ENCODE measurements at regions not wholly inside any gene's neighbourhood (a gene's known extent, or its start where the extent isn't known, plus 50 kb on each side); places are given as distances from the start of the nearest gene placed in this dataset.
"Not testable (repeated sequence)": the region's sequence is repeated elsewhere in the genome, so short reads cannot be mapped to it uniquely, and the experiment has no call there.

GRCh38 chr9:41787270-41787669 is 342.0 kb downstream of the CNTNAP3B start:
- H3K27ac ChIP-seq (ENCODE audit: low read depth, low read length); CTCF ChIA-PET; POLR2A ChIA-PET; DNase-seq (ENCODE audit: low read depth, low spot score); H3K27me3 ChIP-seq (ENCODE audit: control insufficient read depth, insufficient read depth, low read length); H3K9me3 ChIP-seq (ENCODE audit: control insufficient read depth, insufficient read depth, low read length); H3K4me3 ChIP-seq (ENCODE audit: low read depth, low read length): not testable (repeated sequence)

GRCh38 chr9:41784006-41784405 is 345.2 kb downstream of the CNTNAP3B start:
- H3K4me3 ChIP-seq (ENCODE audit: low read depth, low read length); H3K9me3 ChIP-seq (ENCODE audit: control insufficient read depth, insufficient read depth, low read length); DNase-seq (ENCODE audit: low read depth, low spot score); CTCF ChIA-PET; POLR2A ChIA-PET; H3K27me3 ChIP-seq (ENCODE audit: control insufficient read depth, insufficient read depth, low read length); H3K27ac ChIP-seq (ENCODE audit: low read depth, low read length): not testable (repeated sequence)

- H3K27me3 ChIP-seq (ENCODE audit: control insufficient read depth, insufficient read depth, low read length); H3K4me3 ChIP-seq (ENCODE audit: low read depth, low read length); DNase-seq (ENCODE audit: low read depth, low spot score); H3K9me3 ChIP-seq (ENCODE audit: control insufficient read depth, insufficient read depth, low read length); POLR2A ChIA-PET; H3K27ac ChIP-seq (ENCODE audit: low read depth, low read length); CTCF ChIA-PET: not testable (repeated sequence)
Measured at GRCh38 chr9:41783070-41783810, 346.0 kb downstream of the CNTNAP3B start.

- H3K4me3 ChIP-seq (ENCODE audit: low read depth, low read length); DNase-seq (ENCODE audit: low read depth, low spot score); H3K27ac ChIP-seq (ENCODE audit: low read depth, low read length); POLR2A ChIA-PET; H3K27me3 ChIP-seq (ENCODE audit: control insufficient read depth, insufficient read depth, low read length); H3K9me3 ChIP-seq (ENCODE audit: control insufficient read depth, insufficient read depth, low read length); CTCF ChIA-PET: not testable (repeated sequence)
Measured at GRCh38 chr9:41781899-41782298, 347.3 kb downstream of the CNTNAP3B start.

GRCh38 chr9:41779897-41780406 is 349.3 kb downstream of the CNTNAP3B start:
- POLR2A ChIA-PET; H3K9me3 ChIP-seq (ENCODE audit: control insufficient read depth, insufficient read depth, low read length); H3K4me3 ChIP-seq (ENCODE audit: low read depth, low read length); H3K27ac ChIP-seq (ENCODE audit: low read depth, low read length); CTCF ChIA-PET; DNase-seq (ENCODE audit: low read depth, low spot score); H3K27me3 ChIP-seq (ENCODE audit: control insufficient read depth, insufficient read depth, low read length): not testable (repeated sequence)

GRCh38 chr9:41779192-41779591 is 350.0 kb downstream of the CNTNAP3B start:
- CTCF ChIA-PET; DNase-seq (ENCODE audit: low read depth, low spot score); H3K4me3 ChIP-seq (ENCODE audit: low read depth, low read length); H3K27me3 ChIP-seq (ENCODE audit: control insufficient read depth, insufficient read depth, low read length); H3K27ac ChIP-seq (ENCODE audit: low read depth, low read length); H3K9me3 ChIP-seq (ENCODE audit: control insufficient read depth, insufficient read depth, low read length); POLR2A ChIA-PET: not testable (repeated sequence)

- H3K27me3 ChIP-seq (ENCODE audit: control insufficient read depth, insufficient read depth, low read length); POLR2A ChIA-PET; DNase-seq (ENCODE audit: low read depth, low spot score); CTCF ChIA-PET; H3K27ac ChIP-seq (ENCODE audit: low read depth, low read length); H3K9me3 ChIP-seq (ENCODE audit: control insufficient read depth, insufficient read depth, low read length); H3K4me3 ChIP-seq (ENCODE audit: low read depth, low read length): not testable (repeated sequence)
Measured at GRCh38 chr9:41778535-41779071, 350.6 kb downstream of the CNTNAP3B start.

GRCh38 chr9:41777536-41777935 is 351.7 kb downstream of the CNTNAP3B start:
- POLR2A ChIA-PET; DNase-seq (ENCODE audit: low read depth, low spot score); H3K27me3 ChIP-seq (ENCODE audit: control insufficient read depth, insufficient read depth, low read length); CTCF ChIA-PET; H3K27ac ChIP-seq (ENCODE audit: low read depth, low read length); H3K9me3 ChIP-seq (ENCODE audit: control insufficient read depth, insufficient read depth, low read length); H3K4me3 ChIP-seq (ENCODE audit: low read depth, low read length): not testable (repeated sequence)

- H3K4me3 ChIP-seq (ENCODE audit: low read depth, low read length); POLR2A ChIA-PET; CTCF ChIA-PET; H3K27me3 ChIP-seq (ENCODE audit: control insufficient read depth, insufficient read depth, low read length); DNase-seq (ENCODE audit: low read depth, low spot score); H3K27ac ChIP-seq (ENCODE audit: low read depth, low read length); H3K9me3 ChIP-seq (ENCODE audit: control insufficient read depth, insufficient read depth, low read length): not testable (repeated sequence)
Measured at GRCh38 chr9:41772541-41772940, 356.7 kb downstream of the CNTNAP3B start.

GRCh38 chr9:41771693-41772092 is 357.5 kb downstream of the CNTNAP3B start:
- H3K4me3 ChIP-seq (ENCODE audit: low read depth, low read length); CTCF ChIA-PET; H3K27me3 ChIP-seq (ENCODE audit: control insufficient read depth, insufficient read depth, low read length); H3K9me3 ChIP-seq (ENCODE audit: control insufficient read depth, insufficient read depth, low read length); DNase-seq (ENCODE audit: low read depth, low spot score); H3K27ac ChIP-seq (ENCODE audit: low read depth, low read length); POLR2A ChIA-PET: not testable (repeated sequence)

GRCh38 chr9:41754822-41755221 is 374.4 kb downstream of the CNTNAP3B start:
- POLR2A ChIA-PET; DNase-seq (ENCODE audit: low read depth, low spot score); H3K27me3 ChIP-seq (ENCODE audit: control insufficient read depth, insufficient read depth, low read length); H3K9me3 ChIP-seq (ENCODE audit: control insufficient read depth, insufficient read depth, low read length); H3K4me3 ChIP-seq (ENCODE audit: low read depth, low read length); H3K27ac ChIP-seq (ENCODE audit: low read depth, low read length); CTCF ChIA-PET: not testable (repeated sequence)

GRCh38 chr9:41754403-41754802 is 374.8 kb downstream of the CNTNAP3B start:
- CTCF ChIA-PET; H3K27ac ChIP-seq (ENCODE audit: low read depth, low read length); POLR2A ChIA-PET; DNase-seq (ENCODE audit: low read depth, low spot score); H3K27me3 ChIP-seq (ENCODE audit: control insufficient read depth, insufficient read depth, low read length); H3K9me3 ChIP-seq (ENCODE audit: control insufficient read depth, insufficient read depth, low read length); H3K4me3 ChIP-seq (ENCODE audit: low read depth, low read length): not testable (repeated sequence)
